GM19397 (cell line): ENCODE measurements at regions not wholly inside any gene's neighbourhood (a gene's known extent, or its start where the extent isn't known, plus 50 kb on each side); places are given as distances from the start of the nearest gene placed in this dataset.

Source experiments
- ATAC-seq: cut with Tn5 transposase; IDR thresholded peaks from one replicate; pipeline ENCODE4 v1.9.1; 2021; ENCODE audit warnings: mild to moderate bottlenecking, moderate library complexity; ENCODE audit not compliant: unreplicated experiment

DNA sequence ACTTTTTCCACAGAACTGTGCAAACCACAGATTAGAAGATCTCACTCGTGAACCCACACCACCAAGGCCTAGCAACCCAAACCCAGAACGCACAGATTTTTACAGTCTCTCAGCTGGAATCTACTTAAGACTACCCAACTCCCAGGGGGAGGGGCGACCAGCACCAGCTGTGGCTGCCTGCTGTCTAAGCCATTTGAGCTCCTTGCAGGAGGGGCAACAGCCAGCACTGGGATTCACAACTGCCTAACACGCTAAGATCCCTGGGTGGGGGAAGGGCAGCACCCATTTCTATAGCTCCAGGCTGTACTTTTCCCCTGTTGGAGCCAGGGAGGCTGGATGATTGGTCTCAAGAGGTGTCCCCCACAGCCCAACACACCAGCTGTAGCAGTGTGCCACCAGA, 368.8 kb downstream of the SUCLA2 start:
- no peak for ATAC-seq

GRCh38 chr13:47628666-47629065, 372.4 kb downstream of the SUCLA2 start:
- ATAC-seq, result no peak

DNA sequence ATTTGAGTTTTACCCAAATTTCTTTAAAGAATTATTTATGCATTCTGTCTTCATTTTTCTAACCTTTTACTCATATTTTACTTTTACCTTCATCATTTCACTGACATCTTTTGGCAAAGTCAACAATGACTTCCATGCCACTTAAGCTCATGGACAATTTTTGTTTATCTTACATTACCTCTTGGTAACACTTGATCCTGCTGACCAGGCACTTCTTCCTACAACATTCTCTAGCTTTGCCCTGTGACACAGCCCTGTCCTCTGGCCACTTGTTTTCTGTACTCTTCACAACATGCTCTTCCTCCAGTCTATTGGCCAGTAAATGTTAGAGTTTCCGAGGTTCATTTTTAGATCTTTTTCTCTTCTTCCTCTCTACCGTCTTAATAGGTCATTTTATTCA, 377.2 kb downstream of the SUCLA2 start:
- ATAC-seq, result no peak

DNA sequence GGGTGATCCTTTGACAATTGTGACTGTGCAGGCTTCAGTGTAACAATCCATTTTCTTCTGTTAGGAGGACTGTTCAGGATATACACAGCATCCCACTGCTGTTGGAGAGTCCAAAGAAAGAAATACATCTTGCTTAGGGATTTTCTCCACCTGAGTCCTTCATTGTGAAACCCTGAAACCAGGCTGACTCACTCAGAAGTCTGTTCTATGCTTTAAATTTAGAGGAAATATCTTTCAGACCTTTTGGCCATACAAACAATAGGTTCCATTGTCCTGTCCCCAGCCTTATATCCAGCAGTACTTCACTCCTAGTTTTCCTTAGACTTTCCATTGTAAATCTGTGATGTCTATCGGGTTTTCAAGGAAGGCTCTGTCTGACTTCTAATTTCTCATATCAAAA, 379.1 kb downstream of the SUCLA2 start:
- ATAC-seq, result no peak

- ATAC-seq, result no peak
Measured at GRCh38 chr13:47611664-47612288, 389.3 kb downstream of the SUCLA2 start.

GRCh38 chr13:47610687-47611086, 390.4 kb downstream of the SUCLA2 start:
- no peak for ATAC-seq

- ATAC-seq, result no peak
Measured at GRCh38 chr13:47603365-47603764, 397.7 kb downstream of the SUCLA2 start.

DNA sequence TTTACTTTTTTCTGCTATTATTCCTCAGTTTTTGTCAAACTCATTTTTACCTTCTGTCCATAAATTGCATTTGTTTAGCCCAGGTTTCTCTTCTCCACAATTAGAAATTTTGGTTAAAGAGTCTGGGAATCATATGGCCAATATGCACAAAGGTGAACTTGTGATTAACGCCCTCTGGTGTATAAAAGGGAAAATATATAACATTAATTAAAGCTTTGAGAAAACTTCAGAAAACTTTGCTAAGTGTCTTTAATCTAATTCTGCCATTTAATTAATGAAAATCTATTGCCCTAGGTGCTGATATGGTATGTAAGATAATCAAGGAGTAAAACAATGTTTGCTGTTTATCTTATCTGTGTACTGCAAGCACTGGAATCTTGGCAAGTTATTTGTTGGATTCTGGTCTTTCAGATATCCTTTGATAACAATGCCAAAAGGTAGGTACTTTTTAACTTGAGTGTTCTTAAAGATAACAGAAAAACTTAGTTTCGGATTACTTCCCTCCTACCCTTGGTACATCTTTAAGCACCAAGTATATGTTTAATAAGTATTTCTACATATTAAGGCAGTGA, 402.6 kb downstream of the SUCLA2 start:
- ATAC-seq, result no peak

GRCh38 chr13:47594833-47595232, 406.2 kb downstream of the SUCLA2 start:
- no peak for ATAC-seq

GRCh38 chr13:47592256-47592655, 408.8 kb downstream of the SUCLA2 start:
- no peak for ATAC-seq

DNA sequence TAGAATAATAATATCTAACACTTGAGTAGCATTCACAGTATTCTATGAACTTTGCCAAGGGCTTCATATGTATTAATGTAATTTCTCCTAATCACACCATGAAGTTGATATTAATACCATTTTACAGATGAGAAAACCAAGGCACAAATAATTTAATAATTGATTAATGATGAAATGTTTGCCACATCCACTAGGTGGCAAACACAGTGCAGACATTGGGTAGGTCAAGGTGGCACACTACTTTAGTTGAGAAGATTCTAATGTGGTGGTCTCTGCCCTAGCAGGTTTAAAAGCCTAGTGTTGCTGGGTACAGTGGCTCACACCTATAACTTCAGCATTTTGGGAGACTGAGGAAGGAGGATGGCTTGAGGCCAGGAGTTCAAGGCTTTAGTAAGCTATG, 412.4 kb downstream of the SUCLA2 start:
- ATAC-seq, result no peak

DNA sequence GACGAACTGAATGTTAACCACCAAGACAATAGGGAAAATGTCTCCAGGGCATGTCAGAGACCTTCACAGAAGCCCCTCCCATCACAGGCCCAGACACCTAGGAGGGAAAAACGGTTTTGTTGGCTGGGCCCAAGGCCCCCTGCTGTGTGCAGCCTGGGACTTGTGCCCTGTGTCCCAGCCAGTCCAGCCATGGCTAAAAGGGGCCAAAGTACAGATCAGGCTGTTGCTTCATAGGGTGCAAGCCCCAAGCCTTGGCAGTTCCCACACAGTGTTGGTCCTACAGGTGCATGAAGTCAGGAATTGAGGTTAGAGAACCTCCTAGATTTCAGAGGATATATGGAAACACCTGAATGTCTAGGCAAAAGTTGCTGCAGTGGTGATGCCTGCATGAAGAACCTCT, 428.7 kb downstream of the SUCLA2 start:
- ATAC-seq, result no peak

DNA sequence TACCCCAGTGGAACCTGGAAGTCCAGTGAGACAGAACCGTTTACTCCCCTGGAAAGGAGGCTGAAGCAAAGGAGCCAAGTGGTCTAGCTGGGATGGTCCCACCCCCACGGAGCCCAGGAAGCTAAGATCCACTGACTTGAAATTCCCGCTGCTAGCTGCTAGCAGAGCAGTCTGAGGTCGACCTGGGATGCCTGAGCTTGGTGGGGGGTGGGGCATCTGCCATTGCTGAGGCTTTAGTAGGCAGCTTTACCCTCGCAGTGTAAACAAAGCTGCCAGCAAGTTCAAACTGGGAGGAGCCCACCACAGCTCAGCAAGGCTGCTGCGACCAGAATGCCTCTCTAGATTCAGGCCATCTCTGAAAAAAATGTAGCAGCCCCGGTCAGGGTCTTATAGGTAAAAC, 437.0 kb downstream of the SUCLA2 start:
- ATAC-seq, result no peak

GRCh38 chr13:47556703-47557102, 444.4 kb downstream of the SUCLA2 start:
- ATAC-seq, result no peak

DNA sequence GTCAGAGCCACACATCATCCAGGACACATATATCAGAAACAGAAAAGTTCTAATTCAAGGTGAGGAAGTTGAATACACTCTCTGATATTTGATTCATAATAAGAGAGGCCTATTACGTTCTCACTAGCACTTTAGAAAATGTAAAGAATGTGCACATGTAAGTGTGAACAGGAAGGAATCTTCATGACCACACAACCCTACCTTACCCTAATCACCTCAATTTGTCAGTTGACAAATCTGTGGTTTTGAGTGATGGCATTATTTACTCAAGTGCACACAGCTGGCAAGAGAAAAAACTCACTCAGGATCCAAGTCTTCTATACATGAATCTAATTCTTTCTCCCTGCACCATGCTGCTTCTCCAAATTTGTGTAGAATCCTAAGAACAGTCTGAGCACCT, 445.8 kb downstream of the SUCLA2 start:
- ATAC-seq, result no peak

GRCh38 chr13:47553329-47553977, 447.6 kb downstream of the SUCLA2 start:
- no peak for ATAC-seq

DNA sequence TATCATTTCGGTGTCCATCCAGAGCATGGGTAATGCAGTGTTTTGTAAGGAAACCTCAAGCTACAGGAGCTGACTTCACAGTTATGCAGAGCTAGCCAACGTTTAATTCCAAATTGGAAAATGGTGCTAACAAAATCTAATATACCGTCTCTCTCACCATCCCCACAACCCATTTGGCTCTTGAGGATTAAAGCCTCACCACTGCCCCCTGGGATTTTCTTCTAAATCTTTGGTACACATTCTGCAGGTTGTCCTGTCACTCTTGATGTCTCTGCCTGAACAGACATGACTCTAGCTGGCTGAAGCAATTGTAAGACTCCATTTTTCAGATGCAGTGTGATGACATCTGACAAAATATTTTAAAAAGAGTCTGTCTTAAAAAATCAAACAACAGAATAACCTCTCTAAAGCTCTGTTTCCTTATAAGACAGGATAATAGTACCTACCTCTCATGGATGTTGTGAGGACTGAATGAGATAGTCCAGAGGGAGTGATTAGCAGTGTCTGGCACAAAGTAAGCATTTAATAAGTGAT, 451.8 kb downstream of the SUCLA2 start:
- no peak for ATAC-seq

DNA sequence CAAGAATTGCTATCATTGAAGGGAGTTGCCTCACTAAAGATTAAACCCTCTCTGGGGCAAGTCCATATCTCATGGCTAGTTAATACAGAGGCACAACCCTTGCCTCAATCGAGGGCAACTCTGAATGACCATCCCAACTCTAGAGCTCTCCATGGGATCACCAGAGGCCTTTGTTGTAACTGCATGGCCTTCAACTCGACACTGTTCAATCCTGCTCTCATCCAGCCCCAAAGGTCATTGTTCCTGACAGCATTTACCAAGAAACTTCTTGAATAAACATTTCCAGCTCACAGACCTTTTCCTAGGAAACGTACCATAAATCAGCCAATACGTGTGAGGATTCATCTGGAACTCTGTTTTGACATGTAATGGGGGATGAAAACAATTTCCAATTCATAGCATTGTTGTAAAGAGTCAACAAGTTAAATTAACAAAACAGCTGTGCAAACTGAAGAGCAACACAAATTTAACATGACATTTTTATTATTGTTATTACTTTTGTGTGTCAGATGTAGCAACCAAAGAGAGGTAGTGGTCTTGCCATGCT, 452.7 kb downstream of the SUCLA2 start:
- no peak for ATAC-seq

GRCh38 chr13:47546391-47547225, 454.5 kb downstream of the SUCLA2 start:
- ATAC-seq, result no peak

DNA sequence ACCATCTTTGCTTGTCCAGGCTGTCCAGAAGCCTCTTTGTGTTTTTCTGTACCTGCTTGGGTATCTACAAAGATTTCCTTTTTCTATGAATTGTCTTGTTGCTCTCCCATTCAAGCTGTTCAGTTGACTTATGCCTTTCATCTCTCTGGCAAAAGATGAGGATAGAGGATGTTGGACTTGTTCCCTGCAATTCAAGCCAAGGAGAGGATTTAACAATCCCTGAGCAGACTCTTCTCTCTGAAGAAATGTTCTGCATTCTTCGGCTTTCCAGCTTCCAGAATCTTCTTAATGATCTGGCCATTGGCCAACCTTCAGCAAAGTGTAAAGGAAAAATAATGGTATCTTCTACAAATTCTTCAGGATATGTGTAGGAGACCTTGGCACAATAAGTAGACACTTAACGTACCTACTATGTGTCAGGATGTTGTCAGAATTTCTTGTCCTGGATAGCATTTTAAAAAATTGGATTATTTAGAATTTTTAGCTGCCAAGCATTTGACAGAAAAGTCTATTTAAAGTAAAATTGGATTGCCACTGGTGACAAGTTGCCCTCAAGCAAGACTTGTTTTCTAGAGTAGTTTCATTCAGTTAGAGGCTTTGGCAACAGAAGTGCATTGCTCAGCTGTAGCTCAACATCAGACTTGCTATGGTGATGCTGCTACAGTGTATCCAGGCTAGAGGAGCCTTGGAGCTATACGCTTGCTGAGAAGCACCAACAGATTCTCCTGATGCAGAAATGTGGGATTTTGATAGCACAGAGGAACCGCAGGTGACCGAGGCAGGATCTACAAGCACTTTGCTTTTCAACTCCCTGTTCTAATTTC, 455.7 kb downstream of the SUCLA2 start:
- no peak for ATAC-seq
